Large intestine (tissue), 3 donors: ENCODE measurements at regions not wholly inside any gene's neighbourhood (a gene's known extent, or its start where the extent isn't known, plus 50 kb on each side); places are given as distances from the start of the nearest gene placed in this dataset.

Source experiments
- DNase-seq, 2 donors: peaks; one replicate each; pipeline versions ENCODE4 v3.0.0 to v3.0.0-alpha.2; 2013
- H3K27ac ChIP-seq: one replicate; pipeline ENCODE4 v1.5.1; 2013; ENCODE audit warnings: low read length
- H3K27me3 ChIP-seq: 2 replicates; pipeline ENCODE4 v1.6.1; 2013; ENCODE audit warnings: low read length; ENCODE audit not compliant: control insufficient read depth, insufficient read depth
- H3K36me3 ChIP-seq: 2 replicates; pipeline ENCODE4 v1.6.1; 2013; ENCODE audit warnings: low read length; ENCODE audit not compliant: control insufficient read depth, insufficient read depth
- H3K4me1 ChIP-seq: one replicate; pipeline ENCODE4 v1.6.1; 2013; ENCODE audit warnings: low read length; ENCODE audit not compliant: control insufficient read depth, insufficient read depth
- H3K4me3 ChIP-seq: one replicate; pipeline ENCODE4 v1.5.1; 2013; ENCODE audit warnings: low read length
- H3K9me3 ChIP-seq: one replicate; pipeline ENCODE4 v1.6.1; 2013; ENCODE audit warnings: mild to moderate bottlenecking, low read depth, low read length, moderate library complexity; ENCODE audit not compliant: control insufficient read depth
- WGBS: methylation state at CpG from one replicate; pipeline ENCODE4 v1.1.5; 2013; ENCODE audit warnings: low lambda C conversion rate; ENCODE audit not compliant: insufficient coverage; 5-methylcytosine and 5-hydroxymethylcytosine counted together

- Histone ChIP-seq H3K27me3 (no peaks in the 10 kb centered on the region), H3K4me1 (no peaks in the 10 kb centered on the region), H3K27ac (no peak overlapping the region), H3K9me3 (no peaks in the 10 kb centered on the region), H3K4me3 (no peak overlapping the region), H3K36me3 (no peaks in the 10 kb centered on the region)
- WGBS = 64% methylated on average over 5 of the region's 6 CpGs
- DNase-seq = peak in 1 of 2 donors; percentile 14
Measured at GRCh38 chr7:35988818-35989217, 164.2 kb upstream of the EEPD1 start.

DNA sequence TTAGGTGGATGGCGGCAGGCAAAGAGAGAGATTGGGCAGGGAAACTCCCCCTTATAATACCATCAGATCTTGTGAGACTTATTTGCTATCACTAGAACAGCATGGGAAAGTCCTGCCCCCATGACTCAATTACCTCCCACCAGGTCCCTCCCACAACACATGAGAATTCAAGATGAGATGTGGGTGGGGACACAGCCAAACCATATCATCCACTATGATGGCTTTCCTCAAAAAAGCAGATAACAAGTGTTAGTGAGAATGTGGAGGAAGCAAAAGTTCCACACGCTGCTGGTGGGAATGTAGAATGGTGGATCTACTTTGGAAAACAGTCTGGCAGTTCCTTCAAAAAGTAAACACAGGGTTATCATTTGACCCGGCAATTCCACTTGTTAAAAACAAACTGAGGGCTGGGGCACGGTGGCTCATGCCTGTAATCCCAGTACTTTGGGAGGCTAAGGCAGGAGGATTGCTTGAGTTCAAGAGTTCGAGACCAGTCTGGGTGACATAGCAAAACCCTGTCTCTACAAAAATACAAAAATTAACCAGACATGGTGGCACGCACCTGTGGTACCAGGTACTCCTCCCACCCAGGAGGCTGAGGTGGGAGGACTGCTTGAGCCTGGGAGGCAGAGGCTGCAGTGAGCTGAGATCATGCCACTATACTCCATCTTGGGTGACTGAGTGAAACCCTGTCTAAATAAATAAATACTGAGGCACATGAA, 161.4 kb upstream of the EEPD1 start:
- no peaks in the 10 kb centered on the region for H3K9me3 ChIP-seq
- no peaks in the 10 kb centered on the region for H3K36me3 ChIP-seq
- no peak overlapping the region for H3K27ac ChIP-seq
- no peaks in the 10 kb centered on the region for H3K27me3 ChIP-seq
- WGBS = 60% methylated on average over 1 of the region's 6 CpGs
- H3K4me1 ChIP-seq = no peaks in the 10 kb centered on the region
- no peak overlapping the region for H3K4me3 ChIP-seq
- no peak for DNase-seq

GRCh38 chr7:35992436-35992835, 160.6 kb upstream of the EEPD1 start:
- Histone ChIP-seq H3K4me1 (no peaks in the 10 kb centered on the region), H3K27me3 (no peaks in the 10 kb centered on the region), H3K9me3 (no peaks in the 10 kb centered on the region), H3K4me3 (no peak overlapping the region), H3K27ac (no peak overlapping the region), H3K36me3 (no peaks in the 10 kb centered on the region)
- WGBS = 86% methylated on average over 1 of the region's 1 CpG
- no peak for DNase-seq

DNA sequence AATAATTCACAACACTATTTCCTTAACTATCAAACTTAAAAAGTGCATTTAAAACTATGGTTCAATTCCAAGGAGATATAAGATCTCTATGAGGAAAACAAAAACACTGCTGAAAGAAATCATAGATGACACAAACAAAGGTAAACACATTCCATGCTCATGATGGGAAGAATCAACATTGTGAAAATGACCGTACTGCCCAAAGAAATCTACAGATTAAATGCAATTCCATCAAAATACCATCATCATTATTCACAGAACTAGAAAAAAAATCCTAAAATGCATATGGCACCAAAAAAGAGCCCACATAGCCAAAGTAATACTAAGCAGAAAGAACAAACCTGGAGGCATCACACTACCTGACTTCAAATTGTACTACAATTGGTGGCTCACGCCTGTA, 159.9 kb upstream of the EEPD1 start:
- no peaks in the 10 kb centered on the region for H3K9me3 ChIP-seq
- H3K36me3 ChIP-seq = no peaks in the 10 kb centered on the region
- WGBS = no CpG with 5 or more reads among the region's 2 CpGs
- no peak for DNase-seq
- H3K27ac ChIP-seq = no peak overlapping the region
- no peaks in the 10 kb centered on the region for H3K27me3 ChIP-seq
- H3K4me1 ChIP-seq = no peaks in the 10 kb centered on the region
- H3K4me3 ChIP-seq = no peak overlapping the region

GRCh38 chr7:35993676-35994606, 159.1 kb upstream of the EEPD1 start:
- Histone ChIP-seq H3K27me3 (no peaks in the 10 kb centered on the region), H3K9me3 (no peaks in the 10 kb centered on the region), H3K4me3 (no peak overlapping the region), H3K36me3 (no peaks in the 10 kb centered on the region), H3K27ac (no peak overlapping the region), H3K4me1 (no peaks in the 10 kb centered on the region)
- WGBS = 78% methylated on average over 2 of the region's 8 CpGs
- DNase-seq = no peak

GRCh38 chr7:35995334-35995733, 157.7 kb upstream of the EEPD1 start:
- H3K4me3 ChIP-seq = no peak overlapping the region
- H3K9me3 ChIP-seq = no peaks in the 10 kb centered on the region
- WGBS = 80% methylated on average over 1 of the region's 4 CpGs
- no peak overlapping the region for H3K27ac ChIP-seq
- no peaks in the 10 kb centered on the region for H3K4me1 ChIP-seq
- DNase-seq = no peak
- H3K36me3 ChIP-seq = no peaks in the 10 kb centered on the region
- H3K27me3 ChIP-seq = no peaks in the 10 kb centered on the region

DNA sequence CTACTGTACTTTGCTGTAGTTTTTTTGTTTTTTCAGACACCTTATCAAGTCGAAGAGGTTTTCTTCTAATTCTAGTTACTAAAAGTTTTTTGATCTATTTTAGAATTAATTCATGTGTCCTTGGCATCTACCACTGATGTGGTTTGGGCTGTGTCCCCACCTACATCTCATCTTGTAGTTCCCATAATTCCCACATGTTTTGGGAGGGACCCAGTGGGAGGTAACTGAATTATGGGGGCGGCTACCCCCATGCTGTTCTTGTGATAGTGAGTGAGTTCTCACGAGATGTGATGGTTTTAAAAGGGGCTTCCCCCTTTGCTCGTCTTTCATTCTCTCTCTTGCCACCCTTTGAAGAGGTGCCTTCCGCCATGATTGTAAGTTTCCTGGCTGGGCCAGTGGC, 154.6 kb upstream of the EEPD1 start:
- no CpG with 5 or more reads among the region's 5 CpGs for WGBS
- Histone ChIP-seq H3K27ac (no peak overlapping the region), H3K9me3 (no peaks in the 10 kb centered on the region), H3K27me3 (no peaks in the 10 kb centered on the region), H3K4me3 (no peak overlapping the region), H3K36me3 (no peaks in the 10 kb centered on the region), H3K4me1 (no peaks in the 10 kb centered on the region)
- DNase-seq = no peak

DNA sequence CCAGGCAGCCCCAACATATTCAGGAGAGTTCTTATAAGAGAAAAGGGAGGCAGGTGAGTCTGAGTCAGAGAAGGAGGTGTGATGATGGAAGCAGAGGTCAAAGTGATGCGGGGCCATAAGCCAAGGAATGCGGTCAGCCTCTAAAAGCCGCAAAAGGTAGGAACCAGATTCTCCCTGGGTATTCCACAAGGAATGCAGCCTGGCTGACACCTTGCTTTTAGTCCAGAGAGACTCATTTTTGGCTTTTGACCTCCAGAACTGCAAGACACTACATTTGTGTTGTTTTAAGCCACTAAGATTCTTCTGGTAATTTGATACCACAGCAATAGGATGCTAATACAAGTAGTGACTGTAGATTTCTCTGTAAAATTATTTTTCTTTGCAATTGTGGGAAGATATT, 151.5 kb upstream of the EEPD1 start:
- 100% methylated on average over 1 of the region's 3 CpGs for WGBS
- no peaks in the 10 kb centered on the region for H3K4me1 ChIP-seq
- H3K4me3 ChIP-seq = no peak overlapping the region
- DNase-seq = no peak
- no peaks in the 10 kb centered on the region for H3K36me3 ChIP-seq
- no peaks in the 10 kb centered on the region for H3K27me3 ChIP-seq
- H3K27ac ChIP-seq = no peak overlapping the region
- H3K9me3 ChIP-seq = no peaks in the 10 kb centered on the region

DNA sequence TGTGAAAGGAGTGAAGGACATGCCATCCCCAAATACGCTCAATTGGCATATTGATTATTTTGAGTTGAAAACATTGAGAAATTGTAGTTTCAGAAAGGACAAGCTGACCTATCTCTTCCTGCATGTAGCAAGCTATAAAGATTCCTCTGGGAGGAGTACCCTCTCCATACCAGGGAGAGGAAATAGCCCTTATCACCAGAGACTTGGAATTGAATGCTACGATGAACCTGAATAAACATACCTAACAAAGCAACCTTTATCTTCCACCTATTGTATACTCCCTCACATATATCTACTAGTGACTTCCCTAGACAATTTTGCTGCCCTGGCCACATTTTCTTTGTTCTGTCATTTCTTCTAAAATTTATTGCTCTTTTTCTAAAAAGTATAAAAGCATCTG, 150.2 kb upstream of the EEPD1 start:
- Histone ChIP-seq H3K27me3 (no peaks in the 10 kb centered on the region), H3K36me3 (no peaks in the 10 kb centered on the region), H3K4me1 (no peaks in the 10 kb centered on the region), H3K4me3 (no peak overlapping the region), H3K9me3 (no peaks in the 10 kb centered on the region), H3K27ac (no peak overlapping the region)
- DNase-seq = peak in 1 of 2 donors; percentile 28
- WGBS = 40% methylated on average over 1 of the region's 2 CpGs

GRCh38 chr7:36003343-36003742, 149.7 kb upstream of the EEPD1 start:
- Histone ChIP-seq H3K4me1 (no peaks in the 10 kb centered on the region), H3K27me3 (no peaks in the 10 kb centered on the region), H3K9me3 (no peaks in the 10 kb centered on the region), H3K27ac (no peak overlapping the region), H3K36me3 (no peaks in the 10 kb centered on the region), H3K4me3 (no peak overlapping the region)
- no peak for DNase-seq
- WGBS = no CpG with 5 or more reads among the region's 1 CpG
